ENCODE measurements at regions not wholly inside any gene's neighbourhood (a gene's known extent, or its start where the extent isn't known, plus 50 kb on each side); places are given as distances from the start of the nearest gene placed in this dataset.

- intact Hi-C loops (cut with micrococcal nuclease) = loop anchor here (2.0 kb wide), 1 partner anchor 179 kb away; no protein-coding TSS in a partner anchor
These were observed 204.8 kb downstream of the C9orf50 start for GRCh38 chr9:129415942-129416651.

GRCh38 chr9:129414993-129415941 is 205.6 kb downstream of the C9orf50 start:
- intact Hi-C loops (cut with micrococcal nuclease) = loop anchor here (2.0 kb wide), 1 partner anchor 178 kb away; no protein-coding TSS in a partner anchor

- intact Hi-C loops (cut with micrococcal nuclease) = loop anchor here (2.0 kb wide), 1 partner anchor 178 kb away; no protein-coding TSS in a partner anchor
These were observed 206.4 kb downstream of the C9orf50 start for GRCh38 chr9:129414377-129414992.

DNA sequence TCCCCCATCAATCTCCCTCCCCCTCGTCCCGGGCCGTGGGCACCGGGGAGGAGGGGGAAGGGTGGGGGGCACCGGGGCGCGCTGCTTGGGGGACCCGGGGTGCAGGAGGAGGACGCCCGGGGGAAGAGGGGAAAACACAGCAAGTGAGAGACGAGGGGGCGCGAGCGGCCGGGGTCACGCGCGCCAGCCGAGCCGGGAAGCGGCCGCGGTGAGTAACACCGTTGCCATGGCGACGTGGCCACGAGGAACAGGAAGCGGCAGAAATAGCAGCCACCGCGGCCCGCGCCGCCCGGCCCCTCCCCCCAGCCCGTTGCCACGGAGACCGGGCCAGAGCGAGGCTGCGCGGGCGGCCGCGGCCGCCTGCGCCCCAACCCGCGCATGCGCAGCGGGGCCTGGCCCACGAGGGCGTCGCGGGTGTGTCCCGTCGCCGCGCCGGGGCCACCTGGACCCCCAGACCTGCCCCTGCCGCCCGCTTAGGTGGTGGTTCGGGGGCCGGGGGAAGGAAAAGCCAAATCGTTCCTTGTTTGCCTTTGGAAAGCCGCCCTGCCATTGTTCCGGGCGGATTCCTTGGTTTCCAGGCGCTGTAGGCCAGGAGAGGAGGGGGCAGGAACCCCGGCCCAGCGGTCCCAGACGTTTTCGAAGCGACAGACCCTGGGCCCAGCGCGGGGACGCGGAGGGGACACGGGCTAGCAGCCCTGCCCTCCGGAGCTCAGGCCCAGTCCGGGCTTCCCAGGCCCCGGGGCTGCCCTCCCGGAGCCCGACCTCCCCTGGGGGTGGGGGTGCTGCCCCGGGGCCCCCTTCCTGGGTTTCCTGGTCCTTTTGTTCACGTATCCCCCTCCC is 207.1 kb downstream of the C9orf50 start:
- intact Hi-C loops (cut with micrococcal nuclease) = loop anchor here (1.0 to 2.0 kb wide), 5 partner anchors 30 to 239 kb away; no protein-coding TSS in a partner anchor

DNA sequence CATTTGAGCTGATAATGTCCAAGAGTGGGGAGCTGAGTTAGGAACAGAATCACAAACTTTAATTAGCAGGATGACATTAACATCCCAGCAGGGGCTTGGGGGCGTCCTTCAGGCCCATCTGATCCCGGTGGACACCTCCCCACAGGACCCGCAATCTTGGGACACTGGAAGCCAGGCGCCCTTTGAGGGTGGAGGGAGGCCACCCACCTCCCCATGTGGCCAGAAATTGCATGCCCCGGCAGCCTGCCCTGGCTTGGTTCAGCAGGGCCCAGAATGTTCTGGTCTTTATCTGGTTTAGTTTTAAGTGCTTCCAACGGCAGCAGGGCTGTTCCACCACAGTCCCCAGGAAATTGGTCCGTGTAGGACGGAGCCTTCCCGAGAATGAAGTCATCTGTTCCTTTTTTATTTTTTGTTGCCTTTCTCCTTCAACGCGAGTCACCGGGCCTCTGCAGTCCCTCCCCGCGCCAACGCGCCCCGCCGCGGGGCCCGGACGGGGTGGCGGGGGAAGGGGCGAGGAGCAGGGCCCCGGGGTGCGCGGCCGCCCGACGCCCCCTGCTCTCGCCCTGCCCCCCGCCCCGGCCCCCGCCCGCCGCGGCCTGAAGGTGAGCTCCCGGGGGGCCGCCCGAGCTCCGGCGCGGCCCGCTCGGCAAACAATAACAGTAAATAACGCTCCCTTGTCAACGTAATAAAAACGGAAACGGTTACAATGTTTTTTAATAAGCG is 207.9 kb downstream of the C9orf50 start:
- intact Hi-C loops (cut with micrococcal nuclease) = loop anchor here (1.0 to 2.0 kb wide), 4 partner anchors 30 to 239 kb away; no protein-coding TSS in a partner anchor

DNA sequence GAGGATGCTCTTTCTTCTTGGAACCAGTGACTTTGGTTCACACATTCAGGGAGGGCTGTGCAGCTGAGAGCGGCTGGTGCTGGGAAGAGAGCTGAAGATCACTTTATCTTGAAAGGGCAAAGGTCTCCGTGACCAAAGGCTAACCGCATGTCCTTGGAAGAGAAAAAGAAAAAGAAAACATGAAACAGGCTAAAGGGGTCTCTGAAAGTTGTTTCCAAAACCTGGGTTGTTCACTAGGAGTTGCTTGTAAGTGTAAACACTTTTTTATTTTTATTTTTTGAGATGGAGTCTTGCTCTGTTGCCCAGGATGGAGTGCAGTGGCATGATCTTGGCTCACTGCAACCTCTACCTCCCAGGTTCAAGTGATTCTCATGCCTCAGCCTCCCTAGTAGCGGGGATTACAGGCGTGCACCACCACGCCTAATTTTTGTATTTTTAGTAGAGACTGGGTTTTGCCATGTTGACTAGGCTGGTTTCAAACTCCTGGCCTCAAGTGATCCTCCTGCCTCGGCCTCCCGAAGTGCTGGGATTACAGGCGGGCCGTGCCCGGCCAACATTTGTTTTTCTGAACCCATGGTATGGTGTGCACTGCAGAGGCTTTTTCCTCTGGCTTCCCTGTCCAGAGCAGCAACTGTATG is 208.6 kb downstream of the C9orf50 start:
- intact Hi-C loops (cut with micrococcal nuclease) = loop anchor here (2.0 kb wide), 1 partner anchor 77 kb away; no protein-coding TSS in a partner anchor

DNA sequence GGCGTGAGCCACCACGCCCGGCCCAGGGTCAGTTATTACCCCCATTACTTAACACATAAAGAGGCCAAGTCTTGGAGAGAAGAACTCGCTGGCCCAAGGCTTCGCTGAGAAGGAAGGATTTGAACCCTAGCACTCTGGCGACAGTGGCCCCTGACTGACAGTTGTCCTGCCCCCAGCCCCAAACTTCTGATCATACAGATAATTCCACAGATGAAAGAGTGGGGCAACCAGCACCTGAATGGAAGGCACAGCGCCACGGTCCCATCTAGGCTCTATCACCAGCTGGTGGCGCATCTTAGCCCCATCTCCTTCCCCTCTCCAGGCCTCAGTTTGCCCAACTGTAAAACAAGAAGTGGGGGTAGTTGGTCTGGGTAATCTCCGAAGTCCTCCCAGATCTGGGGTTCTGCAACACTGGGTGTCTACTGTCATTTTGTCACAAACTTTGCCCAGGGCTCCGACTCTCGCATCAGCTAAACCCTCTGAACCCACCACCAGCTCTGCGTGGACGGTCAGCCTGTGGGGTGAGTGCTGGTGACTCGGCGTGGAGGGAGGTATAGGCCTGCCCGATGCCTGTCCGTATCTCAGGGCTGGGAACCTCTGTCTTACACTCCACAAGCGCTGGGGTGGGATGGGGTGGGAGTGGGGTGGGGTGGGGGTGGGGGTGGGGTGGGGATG is 209.3 kb downstream of the C9orf50 start:
- intact Hi-C loops (cut with micrococcal nuclease) = loop anchor here (2.0 kb wide), 1 partner anchor 77 kb away; no protein-coding TSS in a partner anchor

DNA sequence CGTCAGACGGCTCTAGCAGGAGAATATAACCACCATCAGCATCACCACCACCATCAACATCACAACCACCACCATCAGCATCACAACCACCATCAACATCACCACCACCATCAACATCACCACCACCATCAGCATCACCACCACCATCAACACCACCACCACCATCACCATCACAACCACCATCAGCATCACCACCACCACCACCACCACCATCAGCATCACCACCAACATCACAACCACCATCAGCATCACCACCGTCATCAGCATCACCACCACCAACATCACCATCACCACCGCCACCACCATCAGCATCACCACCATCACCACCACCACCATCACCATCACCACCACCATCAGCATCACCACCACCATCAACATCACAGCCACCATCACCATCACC is 210.7 kb downstream of the C9orf50 start:
- intact Hi-C loops (cut with micrococcal nuclease) = no loop called here

- intact Hi-C loops (cut with micrococcal nuclease) = no loop called here
These were observed 212.2 kb downstream of the C9orf50 start for GRCh38 chr9:129408535-129409215.

DNA sequence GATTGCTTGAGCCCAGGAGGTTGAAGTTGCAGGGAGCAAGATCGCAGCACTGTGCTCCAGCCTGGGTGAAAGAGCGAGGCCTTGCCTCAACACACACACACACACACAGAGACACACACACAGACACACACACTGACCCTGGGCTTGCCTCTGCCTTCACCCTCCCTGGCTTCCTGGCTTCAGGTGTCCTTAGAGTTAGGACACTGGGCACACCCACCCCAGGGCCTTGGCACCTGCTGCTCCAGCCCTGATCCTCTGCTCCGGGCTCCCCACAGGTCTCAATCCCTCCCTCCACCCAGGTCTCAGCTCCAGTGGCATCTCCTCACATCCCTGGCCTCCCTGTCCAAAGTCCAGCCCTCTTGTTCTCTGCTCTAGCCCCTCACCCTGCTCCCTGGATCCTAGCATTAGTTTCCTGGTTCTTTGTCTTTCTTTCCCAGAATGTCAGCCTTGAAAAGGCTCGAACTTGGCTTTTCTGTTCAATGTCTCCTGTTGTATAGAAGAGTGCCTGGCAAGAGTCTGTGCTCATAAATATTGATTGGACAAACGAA is 212.9 kb downstream of the C9orf50 start:
- intact Hi-C loops (cut with micrococcal nuclease) = no loop called here

DNA sequence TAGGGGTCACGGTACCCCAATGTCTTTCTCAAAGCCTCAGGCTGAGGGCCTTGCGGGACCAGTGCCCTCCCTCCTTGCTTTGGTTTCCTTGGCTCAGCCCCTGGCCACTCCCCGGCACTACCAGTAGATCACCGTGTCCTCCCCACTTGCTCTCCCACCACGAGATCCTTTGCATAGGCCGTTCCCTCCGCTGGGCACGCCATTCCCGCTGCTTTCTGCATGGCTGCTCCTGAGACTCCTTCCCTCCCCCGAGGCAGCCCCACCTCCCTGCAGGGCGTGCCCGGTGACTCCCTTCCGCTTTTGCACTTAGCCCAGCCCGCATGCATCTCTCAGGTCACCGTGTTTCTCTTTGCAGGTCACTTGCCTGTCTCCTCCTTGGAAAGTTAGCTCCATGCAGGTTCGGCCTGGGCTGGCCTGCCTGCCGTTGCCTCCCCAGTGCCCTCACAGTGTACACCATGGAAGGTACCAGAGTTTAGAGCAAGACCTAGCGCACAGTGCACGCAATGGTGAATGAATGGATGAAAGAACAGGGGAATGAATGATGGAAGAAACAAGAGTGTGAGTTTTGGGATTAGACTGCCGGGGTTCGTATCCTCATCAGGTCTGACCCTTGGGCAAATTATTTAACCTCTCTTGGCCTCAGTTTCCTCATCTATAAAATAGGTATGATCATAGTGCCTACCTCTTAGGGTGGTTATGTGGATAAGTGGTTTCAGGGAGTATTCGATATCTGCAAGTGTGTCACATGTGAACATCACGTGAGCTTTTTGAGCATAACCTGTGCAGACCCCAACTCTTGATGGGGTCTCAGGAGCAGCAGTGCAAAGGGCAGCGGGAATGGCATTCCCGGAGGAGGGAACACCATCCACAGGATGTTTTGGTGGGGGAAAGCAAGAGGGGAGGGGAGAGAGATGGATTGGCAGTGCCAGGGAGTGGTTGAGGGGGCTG is 214.3 kb downstream of the C9orf50 start:
- intact Hi-C loops (cut with micrococcal nuclease) = no loop called here

DNA sequence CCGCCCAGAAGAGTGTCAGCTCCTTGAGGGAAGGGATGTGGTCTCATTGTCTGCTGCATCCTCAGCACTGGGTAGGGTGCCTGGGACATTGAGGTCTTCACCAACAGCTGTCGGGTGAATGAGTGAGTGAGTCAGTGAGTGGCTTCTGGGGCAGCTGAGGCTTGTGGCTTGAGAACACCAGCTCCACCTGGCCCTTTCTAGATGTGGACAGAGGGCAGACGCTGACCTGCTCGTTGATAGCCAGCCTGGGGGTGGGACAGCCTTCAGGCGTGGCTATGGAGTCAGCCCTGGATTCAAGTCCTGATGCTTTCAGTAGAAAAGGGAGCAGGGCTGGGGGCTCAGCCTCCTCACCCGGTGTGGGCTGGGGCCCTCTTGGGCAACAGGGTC is 215.1 kb downstream of the C9orf50 start:
- intact Hi-C loops (cut with micrococcal nuclease) = no loop called here

DNA sequence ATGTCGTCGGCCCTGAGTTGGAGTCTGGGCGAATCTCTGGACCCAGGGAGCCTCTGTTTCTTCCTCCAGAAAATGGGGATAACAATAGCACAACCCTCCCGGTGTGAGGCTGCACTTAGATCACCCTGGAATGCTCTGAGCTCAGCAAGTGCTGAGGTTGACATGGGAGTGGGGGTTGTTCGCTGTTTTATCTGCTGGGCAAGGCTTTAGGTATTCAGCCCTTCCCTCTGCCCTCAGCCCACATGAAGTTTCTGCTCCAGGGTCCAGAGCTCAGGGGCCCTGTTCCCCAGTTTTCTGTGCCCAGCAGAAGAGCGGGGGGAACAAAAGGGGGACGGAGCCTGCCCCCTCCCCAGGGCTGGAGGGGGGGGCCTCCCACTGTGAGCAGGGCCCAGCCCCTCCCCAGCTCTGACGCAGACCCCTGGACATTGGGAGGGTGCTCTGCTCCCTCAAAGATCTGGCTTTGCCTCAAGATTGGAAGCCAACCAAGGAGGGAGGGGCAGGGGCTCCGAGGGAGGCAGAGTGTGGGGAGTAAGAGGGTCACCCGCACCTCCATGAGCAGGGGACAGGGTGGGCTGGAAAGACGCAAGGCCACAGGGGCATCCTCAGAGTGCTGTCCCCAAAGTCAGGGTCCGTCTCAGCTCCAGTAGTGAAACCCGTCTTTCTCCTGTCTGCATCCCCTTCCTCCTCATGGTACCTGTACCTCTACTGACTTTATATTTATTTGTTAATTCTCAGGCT is 215.6 kb downstream of the C9orf50 start:
- intact Hi-C loops (cut with micrococcal nuclease) = no loop called here

DNA sequence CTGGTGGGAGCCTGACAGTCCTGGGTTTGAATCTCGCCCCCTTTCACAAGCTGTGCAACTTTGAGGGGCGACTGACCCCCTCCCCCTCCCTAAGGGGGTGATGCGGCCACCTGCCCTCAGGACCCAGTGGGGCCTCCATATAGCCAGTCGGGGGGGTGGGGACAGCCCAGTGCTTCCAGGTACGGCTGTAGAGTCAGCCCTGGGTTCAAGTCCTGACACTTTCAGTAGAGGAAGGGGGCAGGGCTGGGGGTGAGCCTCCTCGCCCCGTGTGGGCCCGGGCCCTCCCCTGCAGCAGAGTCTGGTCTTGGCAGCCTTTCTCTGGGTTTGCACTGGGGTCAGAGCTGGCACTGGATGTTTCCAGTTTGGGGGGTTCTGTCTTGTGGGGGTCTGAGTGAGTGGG is 216.3 kb downstream of the C9orf50 start:
- intact Hi-C loops (cut with micrococcal nuclease) = no loop called here

DNA sequence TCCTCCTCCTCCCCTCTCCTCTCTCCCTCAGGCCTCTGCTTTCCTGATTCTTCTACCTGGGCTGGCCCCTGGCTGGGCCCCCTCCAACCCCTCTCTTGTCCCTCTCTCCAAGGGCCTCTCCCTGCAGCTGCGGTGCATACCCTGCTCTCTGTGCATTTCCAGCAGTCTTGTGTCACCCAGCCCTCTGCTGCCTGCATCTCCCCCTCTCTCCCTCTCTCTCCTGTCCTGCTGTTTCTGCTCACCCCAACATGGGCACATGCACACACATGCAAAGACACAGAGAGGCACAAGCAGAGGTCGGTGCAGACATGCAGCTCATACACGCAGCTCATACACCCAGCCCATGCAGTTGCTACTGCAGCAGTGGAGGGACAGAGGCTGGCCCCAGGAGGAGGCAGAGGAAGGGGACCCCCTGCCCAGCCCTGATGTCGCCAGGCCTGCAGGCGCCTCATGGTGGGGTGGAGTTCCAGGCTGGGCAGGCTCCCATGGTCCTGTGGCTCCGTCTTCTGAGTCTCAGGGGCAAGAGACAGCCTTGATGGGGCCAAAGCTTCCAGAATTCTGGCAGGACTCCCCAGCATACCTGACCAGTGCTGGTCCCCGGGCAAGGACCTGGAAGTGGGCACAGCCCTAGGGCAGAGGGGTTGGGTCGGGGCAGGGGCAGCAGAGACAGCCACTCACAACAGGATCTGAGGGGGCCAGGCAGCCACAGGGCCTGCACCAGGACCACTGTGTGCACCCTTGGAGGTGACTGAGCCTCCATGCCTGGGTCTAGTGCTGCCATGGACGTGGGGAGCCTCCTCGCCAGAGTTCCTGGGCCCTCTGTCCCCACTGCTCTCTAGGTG is 216.9 kb downstream of the C9orf50 start:
- intact Hi-C loops (cut with micrococcal nuclease) = no loop called here
